ENCODE measurements at regions not wholly inside any gene's neighbourhood (a gene's known extent, or its start where the extent isn't known, plus 50 kb on each side); places are given as distances from the start of the nearest gene placed in this dataset.
"Not testable (repeated sequence)": the region's sequence is repeated elsewhere in the genome, so short reads cannot be mapped to it uniquely, and the experiment has no call there.

DNA sequence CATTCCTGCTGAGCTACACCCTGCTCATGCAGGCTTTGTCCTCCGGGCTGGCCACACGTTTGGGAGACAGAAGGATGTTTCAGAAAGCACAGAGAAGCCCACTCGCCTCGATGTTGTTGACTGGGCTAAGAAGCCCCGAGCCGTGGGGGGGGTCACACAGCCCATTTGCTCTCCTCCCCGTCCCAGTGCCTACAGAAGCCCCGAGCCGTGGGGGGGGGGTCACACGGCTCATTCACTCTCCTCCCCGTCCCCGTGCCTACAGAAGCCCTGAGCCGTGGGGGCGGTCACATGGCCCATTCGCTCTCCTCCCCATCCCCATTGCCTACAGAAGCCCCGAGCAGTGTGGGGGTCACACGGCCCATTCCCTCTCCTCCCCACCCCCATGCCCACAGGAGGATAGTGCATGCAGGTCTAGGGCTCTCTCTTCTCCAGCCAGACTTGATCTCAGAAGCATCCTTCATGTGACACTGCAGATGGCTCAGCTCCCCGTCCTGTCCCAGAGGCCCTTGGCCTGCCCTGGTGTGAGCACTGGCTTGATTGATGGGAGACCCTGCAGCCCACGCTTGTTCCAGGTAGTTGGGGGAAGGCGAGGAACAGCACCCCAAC is 72.9 kb downstream of the NPIPB11 start:
- intact Hi-C loops (cut with DNase I): not testable (repeated sequence)
- DNase-seq: peak in 1 of 10 donors; percentile 39

DNA sequence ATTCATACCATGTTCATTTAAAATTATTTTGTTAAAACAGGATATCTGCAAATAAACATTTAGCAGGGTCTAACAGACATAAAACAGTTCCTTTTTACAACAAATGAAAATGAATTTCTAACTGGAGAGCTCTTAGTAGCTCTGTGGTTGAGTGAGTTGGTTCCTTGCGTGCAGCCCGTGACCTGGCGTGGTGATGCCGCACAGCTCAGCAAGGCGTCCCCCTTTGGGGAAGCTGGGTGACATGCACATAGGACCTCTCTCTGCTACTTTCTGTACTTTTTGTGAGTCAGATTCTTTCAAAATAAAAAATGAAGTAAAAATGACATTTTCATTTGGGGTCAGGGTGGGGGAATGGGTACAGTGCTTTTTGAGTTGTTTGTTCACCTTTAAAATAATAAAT is 75.9 kb downstream of the NPIPB11 start:
- DNase-seq; intact Hi-C loops (cut with DNase I): not testable (repeated sequence)

DNA sequence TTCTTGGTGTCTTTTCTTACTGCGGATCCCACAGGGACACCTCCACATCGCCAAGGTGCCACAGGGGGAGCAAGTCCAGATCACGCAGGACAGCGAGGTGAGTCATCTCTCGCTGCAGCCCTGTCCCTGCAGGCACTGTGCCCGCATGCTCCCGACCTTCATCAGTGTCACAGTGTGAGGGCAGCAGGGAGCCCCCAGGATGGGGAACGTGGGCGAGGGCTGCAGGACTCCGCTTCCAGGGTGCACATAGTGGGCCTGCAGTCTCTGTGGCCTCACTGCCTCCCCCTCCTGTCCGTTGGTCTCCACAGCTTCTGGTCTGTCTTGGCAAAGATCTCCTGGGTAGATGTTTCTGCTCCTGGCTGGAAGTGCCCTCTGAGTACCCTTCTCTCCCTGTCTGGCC is 78.0 kb downstream of the NPIPB11 start:
- intact Hi-C loops (cut with DNase I); DNase-seq: not testable (repeated sequence)

DNA sequence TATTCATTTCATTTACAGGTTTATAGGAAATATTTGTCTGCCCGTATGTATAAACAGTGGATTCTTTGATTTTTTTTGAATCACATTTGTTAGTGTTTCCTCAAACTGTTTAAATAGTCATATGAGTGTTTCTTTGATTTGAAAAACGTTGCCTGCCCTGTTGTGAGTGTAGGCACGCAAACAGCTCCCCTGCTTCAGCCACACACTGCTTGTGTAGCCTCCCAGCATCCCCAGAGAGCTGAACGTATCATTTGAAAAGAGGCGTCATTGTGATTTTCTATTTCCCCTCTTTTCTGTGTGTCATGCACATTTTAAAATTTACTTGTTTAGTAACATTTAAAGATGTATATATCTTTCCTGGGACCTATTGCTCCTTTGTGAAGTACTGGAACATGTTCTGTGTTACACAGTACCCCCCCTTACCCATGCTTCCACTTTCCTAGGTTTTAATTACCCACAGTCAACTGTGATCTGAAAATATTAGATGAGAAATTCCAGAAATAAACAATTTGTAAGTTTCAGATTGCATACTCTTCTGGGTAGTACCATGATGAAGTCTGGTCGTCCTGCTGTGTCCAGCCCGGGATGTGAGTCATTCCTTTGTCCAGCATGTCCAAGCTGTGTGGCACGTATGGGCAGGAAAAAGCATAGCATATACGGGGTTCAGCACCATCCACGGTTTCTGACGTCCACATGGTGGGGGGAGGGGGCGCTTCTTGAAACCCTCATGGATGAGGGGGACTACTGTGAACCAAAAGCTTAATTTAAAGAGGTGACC is 78.7 kb downstream of the NPIPB11 start:
- DNase-seq: peak in 1 of 10 donors; percentile 41
- intact Hi-C loops (cut with DNase I): not testable (repeated sequence)

DNA sequence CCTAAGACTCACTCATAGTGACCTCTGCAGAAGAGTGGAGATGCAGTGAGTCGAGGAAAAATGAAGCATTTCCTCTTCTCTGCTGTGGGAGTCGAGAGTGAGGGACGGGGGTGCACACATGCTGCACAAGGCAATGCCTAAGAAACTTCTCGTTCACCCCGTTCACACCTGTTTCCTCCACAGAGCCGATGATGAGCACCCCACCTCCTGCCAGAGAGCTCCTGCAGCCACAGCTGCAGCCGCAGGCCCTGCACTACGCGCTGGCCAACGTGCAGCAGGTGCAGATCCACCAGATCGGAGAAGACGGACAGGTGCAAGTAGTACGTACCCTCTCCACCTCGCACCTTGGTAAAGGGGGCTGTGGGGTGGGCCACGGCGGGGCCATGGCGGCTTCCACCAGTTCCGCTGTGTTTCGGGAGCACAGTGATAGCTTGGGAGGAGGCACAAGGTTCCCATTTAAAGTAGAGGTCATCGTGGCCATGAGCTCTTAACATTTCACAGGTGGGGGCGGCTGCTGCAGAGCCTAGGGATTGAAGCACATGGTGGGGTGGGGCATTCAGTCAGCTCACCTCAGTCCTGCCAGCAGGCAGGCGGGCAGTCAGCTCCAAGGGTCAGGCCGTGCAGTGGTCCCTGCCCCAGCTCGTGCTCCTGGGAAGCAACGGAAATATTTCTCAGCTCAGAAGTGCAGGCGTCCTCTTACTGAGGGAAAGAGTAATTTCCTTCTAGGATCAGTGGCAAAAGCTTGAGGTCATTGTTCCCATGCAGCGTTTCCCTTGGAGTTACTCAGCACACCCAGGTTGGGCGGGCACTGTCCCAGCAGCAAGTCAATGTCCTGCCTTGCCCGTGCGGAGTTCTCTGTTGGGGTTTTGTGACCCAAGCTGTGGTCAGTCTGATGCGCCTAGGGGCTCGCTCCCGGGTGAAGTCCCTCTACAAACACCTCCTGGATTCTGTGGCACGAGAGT is 80.1 kb downstream of the NPIPB11 start:
- peak in 1 of 10 donors; percentile 33 for DNase-seq
- intact Hi-C loops (cut with DNase I): not testable (repeated sequence)

DNA sequence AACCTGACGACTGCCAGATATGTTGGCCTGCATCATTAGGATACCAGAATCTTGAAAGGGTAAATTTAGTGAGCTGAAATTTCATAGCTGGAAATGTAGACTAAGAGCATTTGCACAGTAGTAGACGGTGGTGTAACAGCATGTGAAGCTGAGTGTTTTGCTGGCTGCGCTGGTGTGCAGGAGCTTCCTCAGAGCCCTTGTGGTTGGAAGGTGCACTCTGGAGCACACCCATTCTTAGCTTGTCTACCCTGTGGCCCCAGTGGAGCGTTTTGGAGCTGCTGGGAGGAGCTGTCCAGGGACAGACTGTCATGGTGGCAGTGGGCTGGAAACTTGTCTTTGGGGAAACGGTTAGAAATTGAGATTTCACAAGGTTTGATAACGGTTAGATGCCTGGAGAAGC is 82.8 kb downstream of the NPIPB11 start:
- DNase-seq; intact Hi-C loops (cut with DNase I): not testable (repeated sequence)

DNA sequence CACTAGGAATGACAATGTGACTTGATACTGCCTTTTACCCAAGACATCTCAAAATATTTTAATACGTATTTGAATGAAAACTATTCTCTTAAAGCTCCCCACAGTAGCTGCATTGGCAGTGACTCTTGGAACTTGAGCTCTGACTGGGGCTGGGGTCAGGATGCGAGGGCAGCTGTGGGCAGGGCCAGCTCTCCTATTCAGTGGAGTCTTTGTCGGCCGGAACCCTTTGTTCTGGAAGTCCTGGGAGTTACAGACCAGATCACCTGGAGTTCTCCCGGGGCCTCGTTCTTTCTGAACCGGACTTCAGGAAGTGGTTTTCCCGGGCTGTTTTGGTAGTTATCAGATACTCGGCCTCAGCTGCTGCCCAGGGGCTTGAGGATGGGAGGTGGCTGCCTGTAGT is 84.9 kb downstream of the NPIPB11 start:
- intact Hi-C loops (cut with DNase I): no loop called here
- no peak for DNase-seq

DNA sequence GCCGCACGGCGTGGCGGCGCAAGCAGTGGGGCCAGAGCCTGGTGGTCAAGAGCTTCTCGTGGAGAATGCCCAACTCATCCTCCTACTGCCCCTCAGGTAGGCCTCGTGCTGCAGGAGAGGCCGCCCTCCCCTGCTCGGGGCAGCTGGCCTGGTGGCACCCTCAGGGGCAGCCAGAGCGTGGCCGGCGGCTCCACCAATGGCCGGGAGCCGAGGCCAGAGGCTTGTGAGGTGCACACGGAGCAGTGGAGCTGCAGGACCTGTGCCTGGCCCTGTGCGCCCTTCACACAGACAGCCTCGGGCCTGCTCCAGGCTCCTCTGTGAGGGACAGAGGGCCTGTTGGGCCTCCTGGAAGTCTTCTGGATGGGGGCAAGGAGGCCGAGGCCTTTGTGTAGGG is 85.5 kb downstream of the NPIPB11 start:
- DNase-seq: peak in 1 of 10 donors; percentile 74
- intact Hi-C loops (cut with DNase I): no loop called here

DNA sequence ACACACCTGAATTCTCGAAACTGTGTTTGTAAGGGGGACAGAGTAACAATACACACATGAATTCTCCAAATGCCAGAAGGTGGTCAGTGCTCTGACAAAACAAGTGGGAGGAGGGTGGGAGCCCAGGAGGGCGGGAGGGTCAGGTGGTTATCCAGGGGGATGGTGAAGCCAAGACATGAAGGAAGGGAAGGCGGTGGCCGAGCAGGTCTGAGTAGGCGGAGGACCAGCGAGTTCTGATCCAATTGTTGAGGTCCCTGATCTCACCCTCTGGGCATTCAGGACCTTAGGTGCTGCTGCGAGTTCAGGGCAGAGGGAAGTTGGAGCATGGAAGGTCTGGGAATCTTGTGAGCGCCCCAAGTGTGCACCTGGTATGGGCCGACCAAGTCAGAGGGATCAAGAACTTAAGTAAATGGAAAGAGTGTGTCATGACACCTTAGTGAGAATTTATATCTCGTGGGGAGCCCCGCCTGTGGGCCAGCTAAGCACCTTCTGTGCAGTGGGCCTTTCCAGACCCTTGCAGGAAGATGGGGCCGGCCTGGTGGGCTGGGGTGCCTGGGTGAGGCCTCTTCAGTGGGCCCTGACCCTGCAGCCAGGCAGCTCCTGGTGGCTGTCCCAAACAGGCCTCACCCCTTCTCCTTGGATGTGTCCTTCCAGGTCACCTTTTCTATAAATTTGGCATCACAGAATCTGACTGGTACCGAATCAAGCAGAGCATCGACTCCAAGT is 86.1 kb downstream of the NPIPB11 start:
- intact Hi-C loops (cut with DNase I): no loop called here
- no peak for DNase-seq

DNA sequence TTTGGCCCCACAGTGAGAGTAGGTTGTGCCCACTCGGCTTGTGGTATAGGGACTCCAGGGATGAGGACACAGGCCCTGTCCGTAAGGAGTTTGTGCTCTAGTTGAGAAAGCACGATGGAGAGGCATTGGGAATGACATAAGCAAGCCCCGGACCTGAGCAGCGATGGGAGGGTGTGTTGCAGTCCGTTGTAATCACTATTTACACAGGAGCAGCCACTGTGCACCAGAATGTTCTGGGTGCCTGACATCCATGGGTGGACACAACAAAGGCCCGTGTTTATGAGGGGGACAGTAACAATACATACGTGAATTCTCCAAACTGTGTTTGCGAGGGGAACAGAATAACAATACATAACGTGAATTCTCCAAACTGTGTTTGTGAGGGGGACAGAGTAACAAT is 86.8 kb downstream of the NPIPB11 start:
- intact Hi-C loops (cut with DNase I): no loop called here
- DNase-seq: no peak

DNA sequence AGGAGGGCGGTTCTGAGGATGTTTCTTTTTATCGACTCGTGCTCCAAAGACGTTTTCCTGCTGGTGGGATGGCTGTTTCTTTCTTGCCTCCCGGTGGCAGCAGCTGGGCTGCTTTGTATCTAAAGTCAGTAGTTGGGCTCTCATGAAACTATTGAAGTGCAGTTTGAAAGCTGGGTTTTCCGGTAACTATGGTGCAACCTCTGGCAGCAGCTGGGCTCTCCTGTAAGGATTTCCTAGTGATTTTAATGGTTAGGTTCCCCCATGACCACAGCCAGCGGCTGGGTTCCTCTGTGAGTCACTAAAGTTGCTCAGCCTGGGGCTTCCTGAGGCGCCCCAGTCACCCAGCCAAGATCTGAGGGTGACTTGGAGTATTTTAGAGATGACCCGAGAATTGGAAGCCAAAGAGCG is 87.9 kb downstream of the NPIPB11 start:
- peak in 1 of 10 donors; percentile 33 for DNase-seq
- intact Hi-C loops (cut with DNase I): not testable (repeated sequence)

DNA sequence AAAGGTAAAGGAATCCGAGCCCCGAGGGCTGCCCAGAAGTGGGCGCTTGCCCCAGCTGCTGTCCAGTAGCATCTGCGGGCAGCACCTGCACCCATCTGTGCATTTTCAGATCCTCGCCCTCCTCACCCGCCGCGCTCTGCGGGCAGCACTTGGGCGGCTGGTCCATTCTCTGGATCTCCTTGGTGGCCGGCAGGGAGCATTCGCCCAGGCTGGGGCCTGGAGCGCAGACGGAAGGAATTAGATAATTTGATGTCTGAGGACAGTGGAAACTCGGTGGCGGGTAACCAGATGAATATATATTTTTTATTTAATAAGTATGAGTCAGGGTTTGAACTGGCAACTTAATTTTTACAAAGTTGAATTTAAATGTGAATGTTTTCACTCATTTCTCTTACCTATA is 88.5 kb downstream of the NPIPB11 start:
- intact Hi-C loops (cut with DNase I): no loop called here
- peak in 1 of 10 donors; percentile 82 for DNase-seq

DNA sequence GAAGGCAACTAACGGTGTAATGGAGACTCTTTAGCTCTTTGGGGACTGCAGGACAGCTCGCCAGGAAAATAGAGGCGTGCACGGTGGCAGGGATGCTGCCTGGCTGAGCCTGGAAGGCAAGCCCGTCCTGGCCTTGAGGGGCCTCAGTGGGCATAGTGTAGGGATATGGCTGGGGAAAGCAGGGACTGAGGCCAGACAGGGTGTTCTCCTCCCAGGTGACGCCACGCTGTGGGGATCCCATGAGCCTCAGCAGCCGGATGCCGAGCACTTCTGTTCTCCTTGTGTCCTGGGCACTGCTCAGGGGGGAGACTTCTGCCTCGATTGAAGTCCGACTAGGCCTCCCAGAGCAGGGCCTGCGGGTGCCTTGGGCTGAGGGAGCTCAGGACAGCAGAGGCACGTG is 89.2 kb downstream of the NPIPB11 start:
- intact Hi-C loops (cut with DNase I): no loop called here
- peak in 1 of 10 donors; percentile 63 for DNase-seq

DNA sequence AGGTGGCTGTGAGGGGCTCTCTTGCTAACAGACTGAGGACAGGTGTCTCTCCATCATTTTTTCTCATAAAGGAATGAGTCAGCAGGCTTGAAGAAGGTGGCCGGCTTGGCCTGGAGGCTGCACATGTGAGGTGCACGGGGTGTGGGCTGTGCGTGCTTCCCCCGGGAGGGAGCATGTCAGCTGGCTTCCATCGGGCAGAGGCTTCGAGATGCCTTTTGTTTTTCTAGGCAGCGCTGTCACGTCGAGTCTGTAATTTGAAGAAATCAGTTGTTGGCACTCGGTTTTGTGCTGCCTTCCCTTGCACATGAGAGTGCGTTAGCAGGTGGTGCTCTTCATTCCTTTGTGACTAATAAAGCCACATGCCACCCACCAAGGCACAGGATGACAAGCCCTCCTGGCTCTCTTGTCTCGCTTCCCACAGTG is 89.7 kb downstream of the NPIPB11 start:
- intact Hi-C loops (cut with DNase I): no loop called here
- peak in 1 of 10 donors; percentile 44 for DNase-seq

DNA sequence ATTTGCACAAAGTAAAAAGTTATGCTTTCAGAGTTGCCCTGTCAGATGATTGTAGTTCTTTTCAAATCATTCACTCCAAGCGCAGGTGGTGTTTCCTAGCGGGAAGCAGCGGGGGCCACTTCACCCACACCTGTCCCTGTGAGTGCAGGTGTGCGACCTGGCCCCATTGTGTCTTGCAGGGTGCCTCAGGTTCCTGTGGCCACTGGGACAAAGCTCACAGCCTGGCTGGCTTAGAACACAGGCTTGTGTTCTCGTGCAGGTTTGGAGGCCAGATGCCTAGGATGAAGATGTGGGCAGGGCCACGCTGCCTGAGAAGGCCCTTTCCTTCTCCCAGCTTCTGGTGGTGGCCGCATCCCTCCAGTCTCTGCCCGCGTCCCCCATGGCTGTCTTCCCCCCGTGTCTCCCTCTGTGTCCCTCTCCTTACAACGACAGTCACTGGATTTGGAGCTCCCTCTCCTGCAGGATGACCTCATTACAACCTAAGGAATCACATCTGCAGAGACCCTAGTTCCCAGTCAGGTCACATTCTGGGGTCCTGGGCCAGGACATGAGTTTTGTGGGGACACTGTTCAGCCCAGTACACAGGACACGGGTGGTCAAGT is 90.5 kb downstream of the NPIPB11 start:
- intact Hi-C loops (cut with DNase I): no loop called here
- peak in 1 of 10 donors; percentile 28 for DNase-seq

DNA sequence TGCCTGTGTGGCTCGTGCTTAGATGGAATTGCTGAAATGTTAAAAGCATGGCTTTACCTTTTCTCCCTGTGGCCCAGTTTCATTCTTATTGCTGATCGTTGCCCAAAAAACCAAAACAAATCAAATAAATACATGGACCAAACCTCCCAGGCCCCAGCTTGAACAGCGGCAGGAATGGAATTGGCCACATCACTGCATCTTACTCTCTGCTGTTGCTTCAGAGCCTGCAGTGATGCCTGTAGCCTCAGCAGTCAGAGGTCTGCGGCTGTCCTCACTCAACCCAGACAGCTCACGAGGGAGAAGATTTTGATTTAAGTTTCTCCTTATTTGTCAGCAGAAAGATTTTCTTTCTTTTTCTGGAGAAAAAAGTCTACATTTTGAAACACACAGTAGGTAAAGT is 91.5 kb downstream of the NPIPB11 start:
- DNase-seq: peak in 1 of 10 donors; percentile 19
- intact Hi-C loops (cut with DNase I): no loop called here

DNA sequence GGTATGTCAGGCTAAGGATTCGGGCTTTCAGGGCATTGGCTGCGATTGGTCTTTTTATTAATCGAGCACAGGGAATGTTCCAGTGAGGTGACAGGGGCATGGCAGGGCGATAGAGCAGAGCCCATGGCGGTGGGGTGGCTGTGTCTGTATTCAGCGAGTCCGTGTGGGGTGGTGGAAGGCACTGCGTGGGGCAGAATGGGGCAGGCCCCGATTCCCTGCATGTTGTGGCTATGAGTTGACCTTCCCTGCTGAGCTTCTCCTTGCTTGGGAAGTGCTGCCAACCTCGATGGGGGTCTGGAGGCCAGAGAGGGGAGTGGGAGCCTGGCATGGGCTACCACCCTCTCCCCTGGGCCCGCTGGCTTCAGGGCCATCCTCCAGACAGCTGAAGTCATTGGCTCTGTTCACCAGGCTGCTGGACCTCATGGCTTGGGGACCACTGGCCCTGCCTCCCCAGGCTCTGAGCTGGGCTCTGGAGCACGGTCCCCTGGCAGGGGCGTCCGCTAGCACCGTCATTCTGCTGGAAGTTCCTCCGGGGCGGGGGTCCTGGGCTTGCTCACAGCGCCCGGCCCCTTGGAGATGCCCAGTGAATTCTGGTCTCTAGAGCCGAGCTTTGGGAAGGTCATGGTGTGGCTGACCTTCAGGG is 92.1 kb downstream of the NPIPB11 start:
- intact Hi-C loops (cut with DNase I): no loop called here
- peak in 2 of 10 donors; percentile 40 to 72 for DNase-seq

DNA sequence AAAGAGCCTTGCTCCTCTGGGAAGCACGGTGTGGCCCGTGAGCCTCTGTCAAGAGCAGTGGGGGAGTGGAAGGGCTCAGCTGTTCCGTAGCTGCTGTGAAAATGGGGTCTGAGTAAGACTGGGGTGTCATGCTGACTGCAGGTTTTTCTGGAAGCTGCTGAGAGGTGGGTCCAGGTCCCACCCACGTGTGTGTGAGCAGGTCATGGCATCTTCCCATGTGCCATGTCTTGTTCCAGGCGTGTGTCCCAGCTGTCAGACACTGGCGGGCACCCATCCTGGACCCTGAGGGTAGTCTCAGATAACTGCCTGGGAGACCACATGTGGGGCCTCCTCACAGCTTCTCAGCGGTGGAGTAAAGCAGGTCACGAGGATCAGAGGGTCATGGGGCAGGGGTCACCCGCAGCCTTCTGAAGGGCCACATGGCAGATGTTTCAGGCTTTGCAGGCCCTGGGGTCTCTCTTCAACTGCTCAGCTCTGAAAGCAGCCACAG is 92.9 kb downstream of the NPIPB11 start:
- intact Hi-C loops (cut with DNase I): no loop called here
- DNase-seq: peak in 2 of 10 donors; percentile 29 to 59

Measured in posterior cingulate gyrus (tissue), 11 donors.